COLO668 (cell line): ENCODE measurements at regions not wholly inside any gene's neighbourhood (a gene's known extent, or its start where the extent isn't known, plus 50 kb on each side); places are given as distances from the start of the nearest gene placed in this dataset.
A peak's percentile ranks its signal among the peaks of the same experiment; 100 is the strongest.

Experiments
- DNase-seq: peaks from one replicate; lab custom pipeline; 2025; ENCODE audit not compliant: unreplicated experiment; lab: John Stamatoyannopoulos, UW

- no peak for DNase-seq
These were observed 268.6 kb downstream of the DLL1 start for GRCh38 chr6:170022291-170022722.

- no peak for DNase-seq
These were observed 269.3 kb downstream of the DLL1 start for GRCh38 chr6:170021579-170021978.

GRCh38 chr6:170019818-170020583, 268.6 kb downstream of the ERMARD start:
- DNase-seq, result no peak

GRCh38 chr6:170018936-170019817, 267.8 kb downstream of the ERMARD start:
- DNase-seq, result no peak

- DNase-seq, result no peak
These were observed 267.1 kb downstream of the ERMARD start for GRCh38 chr6:170018422-170018935.

GRCh38 chr6:170017603-170018320, 266.3 kb downstream of the ERMARD start:
- DNase-seq, result no peak

GRCh38 chr6:170013815-170014214, 262.4 kb downstream of the ERMARD start:
- no peak for DNase-seq

- DNase-seq, result no peak
These were observed 260.6 kb downstream of the ERMARD start for GRCh38 chr6:170012037-170012330.

GRCh38 chr6:170011204-170012036, 260.0 kb downstream of the ERMARD start:
- DNase-seq, result no peak

GRCh38 chr6:170010665-170011203, 259.3 kb downstream of the ERMARD start:
- no peak for DNase-seq

- no peak for DNase-seq
These were observed 256.9 kb downstream of the ERMARD start for GRCh38 chr6:170008294-170008785.

GRCh38 chr6:170007468-170008293, 256.3 kb downstream of the ERMARD start:
- DNase-seq, result peak; percentile 25

- DNase-seq, result peak; percentile 85
These were observed 255.6 kb downstream of the ERMARD start for GRCh38 chr6:170006900-170007467.

GRCh38 chr6:170006071-170006899, 254.9 kb downstream of the ERMARD start:
- DNase-seq, result peak; percentile 11

- DNase-seq, result no peak
These were observed 254.2 kb downstream of the ERMARD start for GRCh38 chr6:170005665-170006064.

GRCh38 chr6:170004585-170005210, 253.3 kb downstream of the ERMARD start:
- DNase-seq, result no peak

GRCh38 chr6:170003451-170004160, 252.2 kb downstream of the ERMARD start:
- DNase-seq, result no peak
